ENCODE measurements at regions not wholly inside any gene's neighbourhood (a gene's known extent, or its start where the extent isn't known, plus 50 kb on each side); places are given as distances from the start of the nearest gene placed in this dataset.

DNA sequence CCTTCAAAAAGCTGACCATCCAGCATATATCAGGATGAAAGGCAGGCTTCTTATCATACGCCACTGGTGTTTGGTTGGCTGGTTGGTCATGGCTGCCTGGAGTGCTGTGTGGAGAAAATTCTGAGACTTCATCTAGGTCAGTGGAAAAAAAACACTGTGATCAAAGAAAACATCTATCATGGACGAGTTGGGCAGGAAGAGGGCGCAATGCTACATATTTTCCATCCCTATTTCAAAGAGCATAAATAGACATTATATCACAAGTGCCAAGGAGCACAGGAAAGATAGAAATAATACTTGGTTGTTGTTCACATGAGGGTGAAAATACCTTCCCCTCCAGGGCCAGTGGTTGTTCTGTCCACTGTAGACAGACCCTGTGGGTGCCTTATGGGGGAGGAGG lies 128.4 kb upstream of the PLPP4 start (continued):
- TF ChIP-seq, protein P1, sequence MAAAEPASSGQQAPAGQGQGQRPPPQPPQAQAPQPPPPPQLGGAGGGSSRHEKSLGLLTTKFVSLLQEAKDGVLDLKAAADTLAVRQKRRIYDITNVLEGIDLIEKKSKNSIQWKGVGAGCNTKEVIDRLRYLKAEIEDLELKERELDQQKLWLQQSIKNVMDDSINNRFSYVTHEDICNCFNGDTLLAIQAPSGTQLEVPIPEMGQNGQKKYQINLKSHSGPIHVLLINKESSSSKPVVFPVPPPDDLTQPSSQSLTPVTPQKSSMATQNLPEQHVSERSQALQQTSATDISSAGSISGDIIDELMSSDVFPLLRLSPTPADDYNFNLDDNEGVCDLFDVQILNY (CRISPR knock-in tag; IDR thresholded peaks at IDR 0.05) = no peak
- no peak for TF ChIP-seq TEAD4 (CRISPR knock-in tag; IDR thresholded peaks at IDR 0.05)

DNA sequence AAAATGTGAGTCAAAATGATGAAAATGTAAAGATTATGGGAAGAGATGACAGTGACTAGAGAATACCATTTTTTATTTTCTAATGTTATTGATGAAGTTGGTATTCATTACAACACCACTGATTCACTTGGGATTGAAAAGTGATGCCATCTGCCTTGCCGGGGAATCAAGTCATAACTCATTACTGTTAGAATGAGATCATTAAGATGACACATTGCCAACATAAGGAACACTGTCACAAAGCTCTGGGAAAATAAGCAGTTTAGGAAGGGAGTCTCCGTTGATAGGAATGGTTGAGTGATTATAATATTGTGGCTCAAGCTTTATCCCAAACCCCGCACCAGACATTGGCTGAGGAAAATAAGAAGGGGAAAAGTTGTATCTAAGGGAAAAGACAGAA lies 121.5 kb upstream of the PLPP4 start:
- H3K27me3 Mint-ChIP-seq (ENCODE audit: low read depth) = no peaks in the 10 kb centered on the region; the same call in 1 of the 2 replicates
- CTCF ChIA-PET = interaction anchor here (1.0 kb wide), 1 partner anchor 114 kb away, joined by 4 read pairs; no protein-coding TSS in a partner anchor
- DNase-seq (ENCODE audit: low spot score) = no peak
- no peak overlapping the region for H3K27ac Mint-ChIP-seq
- no peak for TF ChIP-seq FOXP1 (CRISPR knock-in tag; IDR thresholded peaks at IDR 0.05; ENCODE audit: borderline replicate concordance)
- no peak for TF ChIP-seq NFE2L1 (CRISPR knock-in tag; IDR thresholded peaks at IDR 0.05)
- TF ChIP-seq ZBTB21 (CRISPR knock-in tag; IDR thresholded peaks at IDR 0.05; ENCODE audit: borderline replicate concordance) = no peak
- TF ChIP-seq, protein P2, sequence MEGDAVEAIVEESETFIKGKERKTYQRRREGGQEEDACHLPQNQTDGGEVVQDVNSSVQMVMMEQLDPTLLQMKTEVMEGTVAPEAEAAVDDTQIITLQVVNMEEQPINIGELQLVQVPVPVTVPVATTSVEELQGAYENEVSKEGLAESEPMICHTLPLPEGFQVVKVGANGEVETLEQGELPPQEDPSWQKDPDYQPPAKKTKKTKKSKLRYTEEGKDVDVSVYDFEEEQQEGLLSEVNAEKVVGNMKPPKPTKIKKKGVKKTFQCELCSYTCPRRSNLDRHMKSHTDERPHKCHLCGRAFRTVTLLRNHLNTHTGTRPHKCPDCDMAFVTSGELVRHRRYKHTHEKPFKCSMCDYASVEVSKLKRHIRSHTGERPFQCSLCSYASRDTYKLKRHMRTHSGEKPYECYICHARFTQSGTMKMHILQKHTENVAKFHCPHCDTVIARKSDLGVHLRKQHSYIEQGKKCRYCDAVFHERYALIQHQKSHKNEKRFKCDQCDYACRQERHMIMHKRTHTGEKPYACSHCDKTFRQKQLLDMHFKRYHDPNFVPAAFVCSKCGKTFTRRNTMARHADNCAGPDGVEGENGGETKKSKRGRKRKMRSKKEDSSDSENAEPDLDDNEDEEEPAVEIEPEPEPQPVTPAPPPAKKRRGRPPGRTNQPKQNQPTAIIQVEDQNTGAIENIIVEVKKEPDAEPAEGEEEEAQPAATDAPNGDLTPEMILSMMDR (IDR thresholded peaks at IDR 0.05) = no peak
- TF ChIP-seq, protein P3, sequence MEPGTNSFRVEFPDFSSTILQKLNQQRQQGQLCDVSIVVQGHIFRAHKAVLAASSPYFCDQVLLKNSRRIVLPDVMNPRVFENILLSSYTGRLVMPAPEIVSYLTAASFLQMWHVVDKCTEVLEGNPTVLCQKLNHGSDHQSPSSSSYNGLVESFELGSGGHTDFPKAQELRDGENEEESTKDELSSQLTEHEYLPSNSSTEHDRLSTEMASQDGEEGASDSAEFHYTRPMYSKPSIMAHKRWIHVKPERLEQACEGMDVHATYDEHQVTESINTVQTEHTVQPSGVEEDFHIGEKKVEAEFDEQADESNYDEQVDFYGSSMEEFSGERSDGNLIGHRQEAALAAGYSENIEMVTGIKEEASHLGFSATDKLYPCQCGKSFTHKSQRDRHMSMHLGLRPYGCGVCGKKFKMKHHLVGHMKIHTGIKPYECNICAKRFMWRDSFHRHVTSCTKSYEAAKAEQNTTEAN (CRISPR knock-in tag; IDR thresholded peaks at IDR 0.05) = no peak
- TF ChIP-seq, protein P4, sequence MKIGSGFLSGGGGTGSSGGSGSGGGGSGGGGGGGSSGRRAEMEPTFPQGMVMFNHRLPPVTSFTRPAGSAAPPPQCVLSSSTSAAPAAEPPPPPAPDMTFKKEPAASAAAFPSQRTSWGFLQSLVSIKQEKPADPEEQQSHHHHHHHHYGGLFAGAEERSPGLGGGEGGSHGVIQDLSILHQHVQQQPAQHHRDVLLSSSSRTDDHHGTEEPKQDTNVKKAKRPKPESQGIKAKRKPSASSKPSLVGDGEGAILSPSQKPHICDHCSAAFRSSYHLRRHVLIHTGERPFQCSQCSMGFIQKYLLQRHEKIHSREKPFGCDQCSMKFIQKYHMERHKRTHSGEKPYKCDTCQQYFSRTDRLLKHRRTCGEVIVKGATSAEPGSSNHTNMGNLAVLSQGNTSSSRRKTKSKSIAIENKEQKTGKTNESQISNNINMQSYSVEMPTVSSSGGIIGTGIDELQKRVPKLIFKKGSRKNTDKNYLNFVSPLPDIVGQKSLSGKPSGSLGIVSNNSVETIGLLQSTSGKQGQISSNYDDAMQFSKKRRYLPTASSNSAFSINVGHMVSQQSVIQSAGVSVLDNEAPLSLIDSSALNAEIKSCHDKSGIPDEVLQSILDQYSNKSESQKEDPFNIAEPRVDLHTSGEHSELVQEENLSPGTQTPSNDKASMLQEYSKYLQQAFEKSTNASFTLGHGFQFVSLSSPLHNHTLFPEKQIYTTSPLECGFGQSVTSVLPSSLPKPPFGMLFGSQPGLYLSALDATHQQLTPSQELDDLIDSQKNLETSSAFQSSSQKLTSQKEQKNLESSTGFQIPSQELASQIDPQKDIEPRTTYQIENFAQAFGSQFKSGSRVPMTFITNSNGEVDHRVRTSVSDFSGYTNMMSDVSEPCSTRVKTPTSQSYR (CRISPR knock-in tag; IDR thresholded peaks at IDR 0.05) = no peak
- TF ChIP-seq, protein P5, sequence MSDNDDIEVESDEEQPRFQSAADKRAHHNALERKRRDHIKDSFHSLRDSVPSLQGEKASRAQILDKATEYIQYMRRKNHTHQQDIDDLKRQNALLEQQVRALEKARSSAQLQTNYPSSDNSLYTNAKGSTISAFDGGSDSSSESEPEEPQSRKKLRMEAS (CRISPR knock-in tag; IDR thresholded peaks at IDR 0.05) = no peak
- TF ChIP-seq FOXJ3 (CRISPR knock-in tag; IDR thresholded peaks at IDR 0.05; ENCODE audit: borderline replicate concordance) = no peak
- peaks cover 9% of the 10 kb centered on the region for H3K4me1 Mint-ChIP-seq
- POLR2A ChIA-PET = no interaction called here
- peaks cover 13% of the 10 kb centered on the region for H3K9me3 Mint-ChIP-seq
- H3K36me3 Mint-ChIP-seq = 0 out of 2 replicates have a peak, but pooled peaks cover 3% of the 10 kb centered on the region
- ATAC-seq = no peak
- H3K4me3 Mint-ChIP-seq = no peak overlapping the region

DNA sequence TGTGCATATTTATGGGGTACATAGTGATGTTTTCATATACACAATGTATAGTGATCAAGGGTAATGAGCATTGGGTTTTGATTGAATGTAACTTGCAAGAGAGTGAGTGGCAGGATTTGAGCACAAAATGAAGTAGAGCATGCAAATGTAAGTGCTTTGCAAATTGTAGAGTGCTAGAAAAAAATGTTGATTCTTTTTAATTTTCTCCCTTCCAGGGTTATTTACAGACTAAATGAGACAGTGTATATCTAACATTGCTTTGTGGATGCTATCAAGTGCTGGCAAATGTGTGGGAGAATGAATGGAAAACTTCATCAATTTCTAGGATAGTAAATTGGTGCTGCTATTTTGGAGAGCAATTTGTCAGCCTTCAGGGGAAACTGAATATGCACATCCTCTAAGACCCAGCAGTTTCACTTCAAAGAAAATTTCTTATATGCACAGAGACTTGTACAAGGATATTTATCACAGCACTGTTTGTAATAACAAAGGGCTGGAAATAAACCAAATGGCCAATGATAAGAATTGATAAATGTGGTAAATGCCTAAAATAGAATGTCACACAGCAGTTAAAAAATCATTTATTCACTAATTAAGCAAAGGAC lies 120.6 kb upstream of the PLPP4 start:
- H3K27me3 Mint-ChIP-seq (ENCODE audit: low read depth) = no peaks in the 10 kb centered on the region; the same call in 1 of the 2 replicates
- H3K36me3 Mint-ChIP-seq = 0 out of 2 replicates have a peak, but pooled peaks cover 3% of the 10 kb centered on the region
- DNase-seq (ENCODE audit: low spot score) (no peak), ATAC-seq (no peak)
- peaks cover 13% of the 10 kb centered on the region for H3K9me3 Mint-ChIP-seq
- ChIA-PET POLR2A (interaction anchor here (0.8 kb wide), 1 partner anchor 266 kb away, joined by 3 read pairs; no protein-coding TSS in a partner anchor), CTCF (interaction anchor here (0.7 to 3.7 kb wide), 14 partner anchors 9 to 403 kb away, joined by 3 to 53 read pairs (median 3); no protein-coding TSS in a partner anchor)
- TF ChIP-seq, protein P6, sequence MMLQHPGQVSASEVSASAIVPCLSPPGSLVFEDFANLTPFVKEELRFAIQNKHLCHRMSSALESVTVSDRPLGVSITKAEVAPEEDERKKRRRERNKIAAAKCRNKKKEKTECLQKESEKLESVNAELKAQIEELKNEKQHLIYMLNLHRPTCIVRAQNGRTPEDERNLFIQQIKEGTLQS (CRISPR knock-in tag; conservative IDR thresholded peaks at IDR 0.05) = no peak
- TF ChIP-seq NR2C2 (CRISPR knock-in tag; IDR thresholded peaks at IDR 0.05) (no peak), PRRX2 (CRISPR knock-in tag; IDR thresholded peaks at IDR 0.05) (no peak), NR1H2 (CRISPR knock-in tag; IDR thresholded peaks at IDR 0.05) (no peak), SMAD4 (CRISPR knock-in tag; IDR thresholded peaks at IDR 0.05) (no peak), RELA (CRISPR knock-in tag; IDR thresholded peaks at IDR 0.05; ENCODE audit: borderline replicate concordance) (no peak)
- TF ChIP-seq, protein P7, sequence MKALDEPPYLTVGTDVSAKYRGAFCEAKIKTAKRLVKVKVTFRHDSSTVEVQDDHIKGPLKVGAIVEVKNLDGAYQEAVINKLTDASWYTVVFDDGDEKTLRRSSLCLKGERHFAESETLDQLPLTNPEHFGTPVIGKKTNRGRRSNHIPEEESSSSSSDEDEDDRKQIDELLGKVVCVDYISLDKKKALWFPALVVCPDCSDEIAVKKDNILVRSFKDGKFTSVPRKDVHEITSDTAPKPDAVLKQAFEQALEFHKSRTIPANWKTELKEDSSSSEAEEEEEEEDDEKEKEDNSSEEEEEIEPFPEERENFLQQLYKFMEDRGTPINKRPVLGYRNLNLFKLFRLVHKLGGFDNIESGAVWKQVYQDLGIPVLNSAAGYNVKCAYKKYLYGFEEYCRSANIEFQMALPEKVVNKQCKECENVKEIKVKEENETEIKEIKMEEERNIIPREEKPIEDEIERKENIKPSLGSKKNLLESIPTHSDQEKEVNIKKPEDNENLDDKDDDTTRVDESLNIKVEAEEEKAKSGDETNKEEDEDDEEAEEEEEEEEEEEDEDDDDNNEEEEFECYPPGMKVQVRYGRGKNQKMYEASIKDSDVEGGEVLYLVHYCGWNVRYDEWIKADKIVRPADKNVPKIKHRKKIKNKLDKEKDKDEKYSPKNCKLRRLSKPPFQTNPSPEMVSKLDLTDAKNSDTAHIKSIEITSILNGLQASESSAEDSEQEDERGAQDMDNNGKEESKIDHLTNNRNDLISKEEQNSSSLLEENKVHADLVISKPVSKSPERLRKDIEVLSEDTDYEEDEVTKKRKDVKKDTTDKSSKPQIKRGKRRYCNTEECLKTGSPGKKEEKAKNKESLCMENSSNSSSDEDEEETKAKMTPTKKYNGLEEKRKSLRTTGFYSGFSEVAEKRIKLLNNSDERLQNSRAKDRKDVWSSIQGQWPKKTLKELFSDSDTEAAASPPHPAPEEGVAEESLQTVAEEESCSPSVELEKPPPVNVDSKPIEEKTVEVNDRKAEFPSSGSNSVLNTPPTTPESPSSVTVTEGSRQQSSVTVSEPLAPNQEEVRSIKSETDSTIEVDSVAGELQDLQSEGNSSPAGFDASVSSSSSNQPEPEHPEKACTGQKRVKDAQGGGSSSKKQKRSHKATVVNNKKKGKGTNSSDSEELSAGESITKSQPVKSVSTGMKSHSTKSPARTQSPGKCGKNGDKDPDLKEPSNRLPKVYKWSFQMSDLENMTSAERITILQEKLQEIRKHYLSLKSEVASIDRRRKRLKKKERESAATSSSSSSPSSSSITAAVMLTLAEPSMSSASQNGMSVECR (CRISPR knock-in tag; IDR thresholded peaks at IDR 0.05; ENCODE audit: borderline replicate concordance) = no peak
- TF ChIP-seq, protein P8, sequence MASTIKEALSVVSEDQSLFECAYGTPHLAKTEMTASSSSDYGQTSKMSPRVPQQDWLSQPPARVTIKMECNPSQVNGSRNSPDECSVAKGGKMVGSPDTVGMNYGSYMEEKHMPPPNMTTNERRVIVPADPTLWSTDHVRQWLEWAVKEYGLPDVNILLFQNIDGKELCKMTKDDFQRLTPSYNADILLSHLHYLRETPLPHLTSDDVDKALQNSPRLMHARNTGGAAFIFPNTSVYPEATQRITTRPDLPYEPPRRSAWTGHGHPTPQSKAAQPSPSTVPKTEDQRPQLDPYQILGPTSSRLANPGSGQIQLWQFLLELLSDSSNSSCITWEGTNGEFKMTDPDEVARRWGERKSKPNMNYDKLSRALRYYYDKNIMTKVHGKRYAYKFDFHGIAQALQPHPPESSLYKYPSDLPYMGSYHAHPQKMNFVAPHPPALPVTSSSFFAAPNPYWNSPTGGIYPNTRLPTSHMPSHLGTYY (CRISPR knock-in tag; IDR thresholded peaks at IDR 0.05) = no peak
- no peak overlapping the region for H3K4me3 Mint-ChIP-seq
- H3K27ac Mint-ChIP-seq = no peak overlapping the region
- H3K4me1 Mint-ChIP-seq = peaks cover 9% of the 10 kb centered on the region
